Stimulated activated naive CD8-positive, alpha-beta T cell treated with anti-CD3 and anti-CD28 coated beads, Interleukin-15, Interleukin-2, amounts not matched to agents 100 U/mL and 50 U/mL, for 24 hours (primary cell): ENCODE measurements at regions not wholly inside any gene's neighbourhood (a gene's known extent, or its start where the extent isn't known, plus 50 kb on each side); places are given as distances from the start of the nearest gene placed in this dataset.
"Not testable (repeated sequence)": the region's sequence is repeated elsewhere in the genome, so short reads cannot be mapped to it uniquely, and the experiment has no call there.

Experiments
- ATAC-seq: fragments of 150-1000 bp; cut with Tn5 transposase; one replicate; pipeline ENCODE4 v1.10.0; 2021
- DNase-seq: peaks from one replicate; pipeline ENCODE4 v3.0.0; 2021

DNA sequence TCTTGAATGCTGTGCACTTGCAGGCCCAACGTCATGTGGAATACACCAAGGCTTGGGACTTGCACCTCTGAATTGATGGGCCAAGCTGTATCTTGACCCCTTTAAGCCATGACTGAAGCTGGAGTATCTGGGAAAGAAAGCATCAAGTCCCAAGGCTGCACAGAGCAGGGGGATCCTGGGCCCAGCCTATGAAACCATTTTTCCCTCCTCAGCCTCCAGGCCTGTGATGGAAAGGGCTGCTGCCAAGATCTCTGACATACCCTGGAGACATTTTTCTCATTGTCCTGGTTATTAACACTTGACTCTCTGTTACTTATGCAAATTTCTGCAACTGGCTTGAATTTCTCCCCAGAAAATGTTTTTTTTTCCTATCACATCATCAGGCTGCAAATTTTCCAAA lies 174.0 kb upstream of the SNX2 start:
- no peak for ATAC-seq
- DNase-seq, result no peak

DNA sequence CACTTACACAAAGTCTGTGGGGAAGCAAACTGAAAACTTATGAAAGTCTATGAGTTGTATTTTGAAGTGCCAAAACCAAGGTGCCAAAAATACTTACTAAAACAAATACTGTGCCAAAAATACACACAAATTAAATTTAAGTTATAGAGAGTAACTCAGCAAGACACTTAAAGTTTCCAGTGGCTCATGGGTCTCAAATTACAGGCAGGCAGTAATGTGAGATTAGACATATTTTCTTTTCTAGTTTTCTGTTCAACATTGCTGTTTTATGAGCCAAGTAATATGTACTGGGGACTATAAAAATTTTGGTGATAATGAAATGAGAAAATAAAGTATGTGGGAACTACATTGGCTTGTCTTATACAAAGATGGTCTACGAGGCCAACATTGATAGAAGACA lies 172.2 kb upstream of the SNX2 start:
- ATAC-seq (no peak), DNase-seq (no peak)

- DNase-seq (no peak), ATAC-seq (no peak)
These were observed 169.6 kb upstream of the SNX2 start for GRCh38 chr5:122605236-122605635.

- ATAC-seq (no peak), DNase-seq (no peak)
These were observed 167.1 kb upstream of the SNX2 start for GRCh38 chr5:122607818-122608217.

DNA sequence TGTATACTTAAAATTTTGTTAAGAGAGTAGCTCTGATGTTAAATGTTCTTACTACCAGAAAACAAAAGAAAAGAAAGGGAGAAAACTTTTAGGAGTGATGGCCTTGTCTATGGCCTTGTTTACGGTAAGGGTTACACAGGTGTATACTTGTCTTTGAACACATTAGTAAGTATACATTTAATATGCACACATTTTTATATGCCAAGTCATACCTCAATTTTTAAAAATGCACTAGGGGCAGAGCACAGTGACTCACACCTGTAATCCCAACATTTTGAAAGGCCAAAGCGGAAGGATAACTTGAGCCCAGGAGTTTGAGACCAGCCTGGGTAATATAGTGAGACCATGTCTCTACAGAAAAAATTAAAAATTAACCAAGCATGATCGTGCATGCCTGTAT lies 166.7 kb upstream of the SNX2 start:
- DNase-seq (no peak), ATAC-seq (no peak)

- ATAC-seq, result no peak
- DNase-seq, result no peak
These were observed 163.5 kb upstream of the SNX2 start for GRCh38 chr5:122611406-122611805.

DNA sequence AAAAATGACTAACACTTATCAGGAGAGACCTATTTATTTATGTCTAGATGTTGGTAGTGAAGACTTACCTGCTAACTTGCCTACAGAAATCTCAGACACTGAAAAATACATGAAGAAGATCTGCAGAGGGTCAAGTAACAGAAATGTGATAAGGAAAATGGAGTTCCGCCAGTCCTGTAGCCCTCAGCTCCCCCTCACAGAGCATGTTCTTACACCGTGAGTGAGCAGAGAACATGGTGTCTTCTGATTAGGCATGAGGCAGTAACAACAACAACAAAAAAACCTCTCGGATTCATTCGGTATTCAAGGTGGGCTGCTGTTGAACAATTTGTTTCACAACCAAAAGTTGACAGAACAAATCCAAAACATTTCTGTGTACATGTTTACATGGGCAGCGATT lies 162.0 kb upstream of the SNX2 start:
- no peak for DNase-seq

DNA sequence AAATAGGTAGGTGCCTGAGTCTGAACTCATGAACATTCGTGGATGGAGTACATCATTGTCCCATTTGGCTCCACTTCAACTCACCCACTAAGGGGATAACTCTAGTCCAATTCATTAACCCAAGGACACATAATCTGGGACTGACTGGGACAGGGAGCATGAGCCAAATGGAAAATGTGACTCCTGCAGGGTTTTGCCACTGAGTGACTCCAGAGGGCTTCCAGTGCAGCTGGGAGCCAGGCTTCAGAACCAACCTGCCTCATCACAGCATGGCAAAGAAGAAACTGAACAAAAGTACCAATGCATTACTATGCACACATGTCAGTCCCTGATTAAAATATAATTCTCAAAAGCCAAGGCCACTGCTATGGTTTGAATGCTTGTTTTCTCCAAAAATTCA lies 159.7 kb upstream of the SNX2 start:
- no peak for ATAC-seq
- DNase-seq, result no peak

More for the DNA sequence above, 162.0 kb upstream of the SNX2 start:
- no peak for ATAC-seq

DNA sequence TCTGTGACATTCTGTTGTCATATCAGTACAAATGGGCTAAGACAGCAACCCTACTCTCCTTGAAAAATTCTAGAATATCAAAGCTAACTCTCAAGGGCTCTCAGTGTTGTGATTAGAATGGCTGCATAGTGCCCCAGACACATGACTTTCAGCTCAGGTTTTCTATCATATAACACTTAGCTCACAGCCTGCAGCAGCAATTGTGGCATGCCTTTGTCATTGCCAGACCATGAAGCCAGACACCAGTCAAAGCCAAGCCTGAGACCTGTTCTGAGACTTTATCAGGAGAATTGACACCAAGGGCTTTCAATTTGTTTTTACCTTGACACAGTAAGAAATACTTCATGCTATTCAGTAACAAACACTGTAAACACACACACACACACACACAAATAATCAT lies 159.0 kb upstream of the SNX2 start:
- DNase-seq (no peak), ATAC-seq (no peak)

DNA sequence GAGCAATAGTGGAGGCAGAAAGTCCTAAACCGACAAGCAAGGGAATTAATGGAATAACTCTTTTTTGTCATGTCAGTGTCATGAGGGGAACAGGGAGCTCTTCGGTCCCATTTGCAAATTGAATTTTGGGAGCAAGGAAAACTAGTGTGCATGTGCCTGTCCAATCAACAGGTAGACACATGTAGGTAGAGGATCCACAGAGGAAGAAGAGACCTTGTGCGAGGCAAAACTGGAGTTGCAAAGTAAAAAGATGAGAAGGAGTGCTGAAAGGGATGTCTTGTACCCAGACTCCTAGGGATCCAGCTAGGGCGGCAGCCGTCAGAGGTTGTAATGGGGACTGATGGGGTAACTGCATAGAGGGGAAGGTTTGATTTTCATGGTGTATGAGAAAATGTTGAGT lies 156.8 kb upstream of the SNX2 start:
- not testable (repeated sequence) for ATAC-seq, DNase-seq

DNA sequence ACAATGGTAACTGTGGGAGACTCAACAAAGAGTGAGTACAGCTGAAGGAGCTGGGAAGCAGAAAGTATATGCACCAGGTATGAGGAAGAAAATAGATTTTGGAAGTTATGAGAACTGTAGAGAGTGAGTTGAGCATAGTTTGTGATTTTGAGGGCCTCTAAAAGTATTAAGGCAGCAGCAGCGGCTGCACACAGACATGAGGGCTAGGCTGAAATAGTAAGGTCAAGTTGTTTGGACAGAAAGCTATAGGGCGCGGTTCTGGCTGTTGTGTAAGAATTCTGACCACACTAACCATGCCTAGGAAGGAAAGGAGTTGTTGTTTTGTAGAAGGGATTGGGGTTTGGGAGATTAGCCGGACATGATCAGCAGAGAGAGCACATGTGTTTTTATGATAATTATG lies 154.1 kb upstream of the SNX2 start:
- not testable (repeated sequence) for DNase-seq, ATAC-seq

GRCh38 chr5:122628714-122629113 lies 146.2 kb upstream of the SNX2 start:
- ATAC-seq, result not testable (repeated sequence)

DNA sequence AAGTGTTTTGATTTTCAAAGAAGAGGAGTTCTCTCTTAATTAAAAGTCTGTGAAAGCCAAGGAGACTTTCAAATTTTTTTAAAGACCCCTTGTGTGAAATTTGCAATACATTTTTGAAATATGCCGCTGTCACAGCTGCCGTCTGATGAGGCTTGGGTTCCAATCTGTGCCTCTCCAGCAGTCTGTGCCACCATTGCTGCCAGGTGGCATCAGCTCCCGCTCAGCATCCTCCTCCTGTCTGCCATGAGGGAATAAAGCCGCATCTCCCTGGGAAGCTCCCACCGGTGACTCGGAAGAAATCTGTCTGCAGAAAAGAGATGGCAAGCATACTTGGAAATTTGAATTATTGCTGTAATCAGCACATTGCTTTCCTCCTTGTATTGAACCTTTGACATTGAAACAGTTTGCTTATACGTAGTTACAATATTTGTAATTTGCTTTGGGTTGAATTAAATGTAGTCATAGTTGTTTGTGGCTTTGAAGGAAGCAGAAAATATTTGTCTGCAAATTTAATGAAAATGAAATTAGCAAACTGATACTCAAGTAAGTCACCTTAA lies 145.7 kb upstream of the SNX2 start:
- DNase-seq (no peak), ATAC-seq (no peak)

More at GRCh38 chr5:122628714-122629113, 146.2 kb upstream of the SNX2 start:
- DNase-seq, result not testable (repeated sequence)

GRCh38 chr5:122638581-122638980 lies 136.3 kb upstream of the SNX2 start:
- no peak for ATAC-seq
- no peak for DNase-seq

DNA sequence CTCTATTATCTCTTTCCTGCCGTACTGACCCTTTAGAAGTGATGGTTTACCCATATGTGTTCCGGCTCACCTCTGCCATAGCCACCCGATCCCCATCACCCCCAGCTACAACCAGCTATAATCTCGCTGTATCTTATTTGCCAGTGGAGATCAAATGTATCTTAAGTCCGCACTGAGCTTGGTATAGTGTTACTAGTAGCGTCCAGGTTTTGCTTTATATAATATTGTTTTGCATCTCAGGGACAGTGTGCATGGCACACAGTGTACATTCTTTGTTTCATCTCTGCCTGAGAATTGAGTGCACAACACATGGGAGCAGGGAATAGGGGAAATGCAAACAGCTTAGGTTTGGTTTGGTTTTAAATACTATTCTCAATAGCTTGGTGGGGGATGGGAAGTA lies 135.8 kb upstream of the SNX2 start:
- DNase-seq (no peak), ATAC-seq (no peak)

DNA sequence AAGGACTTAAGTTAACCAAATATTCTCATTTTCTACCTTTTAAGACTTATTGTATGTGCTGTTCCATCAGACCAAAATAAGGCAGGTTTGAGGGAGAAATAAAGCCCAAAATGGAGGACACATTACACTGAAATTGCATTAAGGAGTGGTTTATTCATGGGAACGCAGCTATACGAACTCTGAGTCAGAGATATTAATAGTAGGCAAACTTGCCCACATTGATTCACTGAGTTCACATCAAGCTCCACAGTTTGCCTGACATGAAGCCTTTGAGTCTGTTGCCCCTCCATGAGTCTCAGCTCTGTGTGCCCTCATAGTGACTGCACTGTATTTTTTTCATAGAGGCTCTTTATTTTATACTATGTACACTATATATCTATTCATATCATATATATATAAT lies 135.0 kb upstream of the SNX2 start:
- ATAC-seq, result no peak
- DNase-seq, result no peak

- DNase-seq (no peak), ATAC-seq (no peak)
These were observed 125.8 kb upstream of the SNX2 start for GRCh38 chr5:122649080-122649479.

- ATAC-seq (no peak), DNase-seq (no peak)
These were observed 121.5 kb upstream of the SNX2 start for GRCh38 chr5:122653087-122654017.

DNA sequence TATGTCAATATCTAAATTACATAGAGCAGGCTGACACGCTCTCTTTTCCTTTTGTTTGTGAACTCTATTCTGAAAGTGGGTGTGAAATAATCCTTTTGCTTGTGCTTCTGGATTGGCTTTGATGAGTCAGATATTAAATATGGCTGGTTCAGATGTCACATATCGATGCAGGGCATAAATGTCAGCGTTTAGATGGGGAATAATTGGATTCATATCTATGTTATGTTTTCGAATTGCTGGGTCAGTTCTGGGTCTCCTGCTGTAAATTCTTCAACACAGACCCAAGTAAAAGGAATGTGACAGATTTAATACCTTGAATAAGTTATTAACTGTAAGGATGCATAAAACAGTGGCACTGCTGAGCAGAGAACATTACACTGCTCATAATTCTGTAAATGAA lies 118.7 kb upstream of the SNX2 start:
- DNase-seq (no peak), ATAC-seq (no peak)

- no peak for ATAC-seq
These were observed 118.3 kb upstream of the SNX2 start for GRCh38 chr5:122656577-122656976.

GRCh38 chr5:122661496-122662180 lies 113.2 kb upstream of the SNX2 start:
- DNase-seq (no peak), ATAC-seq (no peak)

More at GRCh38 chr5:122656577-122656976, 118.3 kb upstream of the SNX2 start:
- no peak for DNase-seq

DNA sequence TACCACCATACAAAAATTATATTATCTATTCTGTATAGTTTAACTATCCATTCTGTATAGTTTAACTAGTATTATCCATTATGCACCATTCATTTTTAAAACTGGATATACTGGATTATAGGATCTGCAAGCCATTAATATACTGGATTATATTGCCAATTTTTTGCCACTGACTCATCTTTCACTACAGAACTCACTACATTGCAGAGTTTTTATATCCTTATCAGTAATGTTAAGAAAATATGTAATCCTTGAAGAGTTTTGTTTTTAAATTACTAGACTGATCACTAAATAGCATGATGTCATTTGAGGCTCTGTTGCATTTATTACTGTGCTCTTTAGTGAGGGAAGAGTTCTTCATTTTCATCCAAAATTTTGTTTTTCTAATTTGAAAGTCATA lies 109.8 kb upstream of the SNX2 start:
- no peak for ATAC-seq

GRCh38 chr5:122668552-122668951 lies 106.3 kb upstream of the SNX2 start:
- DNase-seq, result no peak
- ATAC-seq, result no peak

More for the DNA sequence above, 109.8 kb upstream of the SNX2 start:
- no peak for DNase-seq
